Activated CD8-positive, alpha-beta memory T cell treated with anti-CD3 and anti-CD28 coated beads, Interleukin-2, amount 50 U/mL, for 4 hours (primary cell): ENCODE measurements at regions not wholly inside any gene's neighbourhood (a gene's known extent, or its start where the extent isn't known, plus 50 kb on each side); places are given as distances from the start of the nearest gene placed in this dataset.
"Not testable (repeated sequence)": the region's sequence is repeated elsewhere in the genome, so short reads cannot be mapped to it uniquely, and the experiment has no call there.

Source experiments
- DNase-seq: peaks from one replicate; pipeline ENCODE4 v3.0.0-alpha.2; 2020

- no peak for DNase-seq
Measured at GRCh38 chr7:84941936-84942335, 244.9 kb downstream of the SEMA3D start.

- DNase-seq = no peak
Measured at GRCh38 chr7:84941291-84941690, 245.6 kb downstream of the SEMA3D start.

- peak; percentile 13 for DNase-seq
Measured at GRCh38 chr7:84939888-84940287, 247.0 kb downstream of the SEMA3D start.

GRCh38 chr7:84939442-84939841, 247.4 kb downstream of the SEMA3D start:
- DNase-seq = no peak

- DNase-seq = no peak
Measured at GRCh38 chr7:84924353-84924752, 262.5 kb downstream of the SEMA3D start.

GRCh38 chr7:84923348-84923747, 263.5 kb downstream of the SEMA3D start:
- no peak for DNase-seq

GRCh38 chr7:84921154-84921553, 265.7 kb downstream of the SEMA3D start:
- no peak for DNase-seq

GRCh38 chr7:84916973-84917372, 269.9 kb downstream of the SEMA3D start:
- DNase-seq = not testable (repeated sequence)

- DNase-seq = no peak
Measured at GRCh38 chr7:84916161-84916560, 270.7 kb downstream of the SEMA3D start.

GRCh38 chr7:84914598-84914997, 272.3 kb downstream of the SEMA3D start:
- no peak for DNase-seq

GRCh38 chr7:84913731-84914130, 273.1 kb downstream of the SEMA3D start:
- no peak for DNase-seq

- DNase-seq = no peak
Measured at GRCh38 chr7:84912993-84913635, 273.7 kb downstream of the SEMA3D start.

- DNase-seq = no peak
Measured at GRCh38 chr7:84912537-84912936, 274.3 kb downstream of the SEMA3D start.

- no peak for DNase-seq
Measured at GRCh38 chr7:84912018-84912417, 274.8 kb downstream of the SEMA3D start.

- DNase-seq = no peak
Measured at GRCh38 chr7:84911077-84911476, 275.8 kb downstream of the SEMA3D start.

- DNase-seq = not testable (repeated sequence)
Measured at GRCh38 chr7:84910322-84910721, 276.5 kb downstream of the SEMA3D start.

- no peak for DNase-seq
Measured at GRCh38 chr7:84908196-84908793, 278.6 kb downstream of the SEMA3D start.

GRCh38 chr7:84906889-84907288, 280.0 kb downstream of the SEMA3D start:
- no peak for DNase-seq

GRCh38 chr7:84904561-84904960, 282.3 kb downstream of the SEMA3D start:
- DNase-seq = no peak

GRCh38 chr7:84901366-84901765, 285.5 kb downstream of the SEMA3D start:
- DNase-seq = no peak

GRCh38 chr7:84900215-84900614, 286.6 kb downstream of the SEMA3D start:
- no peak for DNase-seq

GRCh38 chr7:84895563-84895962, 291.3 kb downstream of the SEMA3D start:
- DNase-seq = no peak

- not testable (repeated sequence) for DNase-seq
Measured at GRCh38 chr7:84883570-84883969, 303.3 kb downstream of the SEMA3D start.

- not testable (repeated sequence) for DNase-seq
Measured at GRCh38 chr7:84880326-84880997, 306.4 kb downstream of the SEMA3D start.
